ENCODE measurements at regions not wholly inside any gene's neighbourhood (a gene's known extent, or its start where the extent isn't known, plus 50 kb on each side); places are given as distances from the start of the nearest gene placed in this dataset.
"Not testable (repeated sequence)": the region's sequence is repeated elsewhere in the genome, so short reads cannot be mapped to it uniquely, and the experiment has no call there.

- TF ChIP-seq CTCF (IDR thresholded peaks at IDR 0.05; ENCODE audit: low read depth, low read length, missing input control); TAF1 (conservative IDR thresholded peaks at IDR 0.05); REST (IDR thresholded peaks at IDR 0.05); RAD21 (IDR thresholded peaks at IDR 0.05); ATF3 (IDR thresholded peaks at IDR 0.05); FOXA1 (IDR thresholded peaks at IDR 0.05); GABPA (IDR thresholded peaks at IDR 0.05 in 1 of 2, conservative IDR thresholded peaks at IDR 0.05 in 1 of 2); YY1 (IDR thresholded peaks at IDR 0.05): not testable (repeated sequence)
- TF ChIP-seq, protein P1, sequence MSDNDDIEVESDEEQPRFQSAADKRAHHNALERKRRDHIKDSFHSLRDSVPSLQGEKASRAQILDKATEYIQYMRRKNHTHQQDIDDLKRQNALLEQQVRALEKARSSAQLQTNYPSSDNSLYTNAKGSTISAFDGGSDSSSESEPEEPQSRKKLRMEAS (IDR thresholded peaks at IDR 0.05): not testable (repeated sequence)
Measured at GRCh38 chrX:3829041-3829531, 115.6 kb upstream of the PRKX start.

Measured in liver (tissue), 3 donors.